SK-N-MC (cell line): ENCODE measurements at regions not wholly inside any gene's neighbourhood (a gene's known extent, or its start where the extent isn't known, plus 50 kb on each side); places are given as distances from the start of the nearest gene placed in this dataset.

ENCODE experiments used
- EZH2 ChIP-seq: fragments of 200-600 bp; sonication (generic); IDR thresholded peaks from one replicate; pipeline ENCODE4 v1.6.1; 2017; ENCODE audit warnings: antibody characterized with exemption
- POLR2AphosphoS5 ChIP-seq: IDR thresholded peaks from 2 replicates; pipeline ENCODE4 v1.6.1; 2012; ENCODE audit warnings: mild to moderate bottlenecking, low read depth, low read length, borderline replicate concordance

GRCh38 chr15:36080759-36081158 is 498.7 kb upstream of the CDIN1 start:
- TF ChIP-seq POLR2AphosphoS5: no peak
- no peak for TF ChIP-seq EZH2
